LHCN-M2 (cell line): ENCODE measurements at regions not wholly inside any gene's neighbourhood (a gene's known extent, or its start where the extent isn't known, plus 50 kb on each side); places are given as distances from the start of the nearest gene placed in this dataset.
"Not testable (repeated sequence)": the region's sequence is repeated elsewhere in the genome, so short reads cannot be mapped to it uniquely, and the experiment has no call there.

ENCODE experiments used
- DNase-seq: peaks from one replicate; pipeline ENCODE4 v3.0.0-alpha.2; 2012; ENCODE audit warnings: low read depth

GRCh38 chr9:129435988-129436717, 184.7 kb downstream of the C9orf50 start:
- no peak for DNase-seq

- no peak for DNase-seq
These were observed 185.6 kb downstream of the C9orf50 start for GRCh38 chr9:129435291-129435690.

GRCh38 chr9:129434187-129434586, 186.7 kb downstream of the C9orf50 start:
- peak; percentile 17 for DNase-seq

- no peak for DNase-seq
These were observed 188.4 kb downstream of the C9orf50 start for GRCh38 chr9:129432297-129433154.

- DNase-seq, result no peak
These were observed 189.8 kb downstream of the C9orf50 start for GRCh38 chr9:129430940-129431643.

GRCh38 chr9:129428864-129429577, 191.9 kb downstream of the C9orf50 start:
- DNase-seq, result no peak

GRCh38 chr9:129427149-129427548, 193.8 kb downstream of the C9orf50 start:
- DNase-seq, result no peak

- DNase-seq, result not testable (repeated sequence)
These were observed 197.1 kb downstream of the C9orf50 start for GRCh38 chr9:129423755-129424154.

- DNase-seq, result no peak
These were observed 197.7 kb downstream of the C9orf50 start for GRCh38 chr9:129423216-129423615.

- no peak for DNase-seq
These were observed 198.1 kb downstream of the C9orf50 start for GRCh38 chr9:129422843-129423192.

- DNase-seq, result no peak
These were observed 198.7 kb downstream of the C9orf50 start for GRCh38 chr9:129422032-129422842.

GRCh38 chr9:129421371-129421770, 199.5 kb downstream of the C9orf50 start:
- DNase-seq, result no peak

- no peak for DNase-seq
These were observed 200.2 kb downstream of the C9orf50 start for GRCh38 chr9:129420721-129421120.

GRCh38 chr9:129419382-129419899, 201.5 kb downstream of the C9orf50 start:
- DNase-seq, result no peak

- DNase-seq, result no peak
These were observed 202.4 kb downstream of the C9orf50 start for GRCh38 chr9:129418451-129418850.

- no peak for DNase-seq
These were observed 203.9 kb downstream of the C9orf50 start for GRCh38 chr9:129416821-129417539.

GRCh38 chr9:129415942-129416651, 204.8 kb downstream of the C9orf50 start:
- DNase-seq, result no peak

GRCh38 chr9:129414993-129415941, 205.6 kb downstream of the C9orf50 start:
- DNase-seq, result no peak
